Activated B cell treated with CpG ODN at 0.5 μM for 24 hours (primary cell): ENCODE measurements at regions not wholly inside any gene's neighbourhood (a gene's known extent, or its start where the extent isn't known, plus 50 kb on each side); places are given as distances from the start of the nearest gene placed in this dataset.

Experiments used
- ATAC-seq: fragments of 200-7000 bp; cut with Tn5 transposase; one replicate; pipeline ENCODE4 v1.10.0; 2021; ENCODE audit warnings: low read depth, mild to moderate bottlenecking, moderate library complexity
- CTCF ChIA-PET: fragments of 350-600 bp; sonication (Branson Sonifier 250); formaldehyde crosslinking; loops from one replicate; lab custom pipeline; 2021; ENCODE audit warnings: antibody characterized with exemption; lab: Charles Lee
- POLR2A ChIA-PET: fragments of 350-600 bp; sonication (Branson Sonifier 250); formaldehyde crosslinking; loops from one replicate; lab custom pipeline; 2021; ENCODE audit warnings: antibody characterized with exemption; lab: Charles Lee
- DNase-seq: peaks from one replicate; pipeline ENCODE4 v3.0.0; 2022
- H3K27ac Mint-ChIP-seq: one replicate; pipeline ENCODE4 v1.8.0; 2020; ENCODE audit warnings: mixed read lengths
- H3K27me3 Mint-ChIP-seq: one replicate; pipeline ENCODE4 v1.8.0; 2021; ENCODE audit warnings: mixed read lengths
- H3K36me3 Mint-ChIP-seq: one replicate; pipeline ENCODE4 v1.8.0; 2021; ENCODE audit warnings: low read depth, mixed read lengths
- H3K4me1 Mint-ChIP-seq: one replicate; pipeline ENCODE4 v1.8.0; 2021; ENCODE audit warnings: mixed read lengths
- H3K4me3 Mint-ChIP-seq: one replicate; pipeline ENCODE4 v1.8.0; 2020; ENCODE audit warnings: mild to moderate bottlenecking, mixed read lengths
- H3K9me3 Mint-ChIP-seq: one replicate; pipeline ENCODE4 v1.8.0; 2020; ENCODE audit warnings: mixed read lengths
- intact Hi-C: fragments of 100-400 bp; cut with micrococcal nuclease; formaldehyde crosslinking; loops from one replicate; pipeline ENCODE4 v1.15.1; 2024
- TF ChIP-seq, protein P1 (sequence below): fragments of 200-600 bp; IDR thresholded peaks from one replicate; pipeline ENCODE4 v1.8.0; 2022; ENCODE audit warnings: antibody characterized with exemption, mild to moderate bottlenecking

DNA sequence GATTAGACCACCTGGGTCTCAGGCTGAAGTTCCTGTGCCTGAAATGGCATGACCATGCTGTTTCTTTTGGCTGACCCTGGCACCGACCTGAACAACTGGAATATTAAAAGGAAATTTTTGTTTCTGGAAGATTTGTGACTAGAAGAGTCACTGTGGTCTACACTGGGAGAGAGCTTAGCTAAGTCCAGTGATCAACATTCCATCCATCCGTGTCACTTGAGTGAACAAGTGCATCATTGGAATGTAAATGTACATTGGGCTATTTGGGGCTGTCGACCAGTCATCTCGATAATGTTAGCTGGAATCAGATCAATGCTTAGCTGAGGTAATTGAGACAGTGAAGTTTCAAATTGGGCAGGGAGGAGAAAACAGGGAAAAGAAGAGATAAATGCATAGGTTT is 95.4 kb upstream of the CCDC85A start:
- no peak overlapping the region for H3K4me3 Mint-ChIP-seq
- intact Hi-C loops = no loop called here
- no peaks in the 10 kb centered on the region for H3K4me1 Mint-ChIP-seq
- no peaks in the 10 kb centered on the region for H3K36me3 Mint-ChIP-seq
- H3K27ac Mint-ChIP-seq = no peak overlapping the region
- no peak for ATAC-seq
- ChIA-PET CTCF (no interaction called here), POLR2A (no interaction called here)
- TF ChIP-seq, protein P1, sequence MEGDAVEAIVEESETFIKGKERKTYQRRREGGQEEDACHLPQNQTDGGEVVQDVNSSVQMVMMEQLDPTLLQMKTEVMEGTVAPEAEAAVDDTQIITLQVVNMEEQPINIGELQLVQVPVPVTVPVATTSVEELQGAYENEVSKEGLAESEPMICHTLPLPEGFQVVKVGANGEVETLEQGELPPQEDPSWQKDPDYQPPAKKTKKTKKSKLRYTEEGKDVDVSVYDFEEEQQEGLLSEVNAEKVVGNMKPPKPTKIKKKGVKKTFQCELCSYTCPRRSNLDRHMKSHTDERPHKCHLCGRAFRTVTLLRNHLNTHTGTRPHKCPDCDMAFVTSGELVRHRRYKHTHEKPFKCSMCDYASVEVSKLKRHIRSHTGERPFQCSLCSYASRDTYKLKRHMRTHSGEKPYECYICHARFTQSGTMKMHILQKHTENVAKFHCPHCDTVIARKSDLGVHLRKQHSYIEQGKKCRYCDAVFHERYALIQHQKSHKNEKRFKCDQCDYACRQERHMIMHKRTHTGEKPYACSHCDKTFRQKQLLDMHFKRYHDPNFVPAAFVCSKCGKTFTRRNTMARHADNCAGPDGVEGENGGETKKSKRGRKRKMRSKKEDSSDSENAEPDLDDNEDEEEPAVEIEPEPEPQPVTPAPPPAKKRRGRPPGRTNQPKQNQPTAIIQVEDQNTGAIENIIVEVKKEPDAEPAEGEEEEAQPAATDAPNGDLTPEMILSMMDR = no peak
- H3K9me3 Mint-ChIP-seq = no peaks in the 10 kb centered on the region
- H3K27me3 Mint-ChIP-seq = no peaks in the 10 kb centered on the region
- no peak for DNase-seq

DNA sequence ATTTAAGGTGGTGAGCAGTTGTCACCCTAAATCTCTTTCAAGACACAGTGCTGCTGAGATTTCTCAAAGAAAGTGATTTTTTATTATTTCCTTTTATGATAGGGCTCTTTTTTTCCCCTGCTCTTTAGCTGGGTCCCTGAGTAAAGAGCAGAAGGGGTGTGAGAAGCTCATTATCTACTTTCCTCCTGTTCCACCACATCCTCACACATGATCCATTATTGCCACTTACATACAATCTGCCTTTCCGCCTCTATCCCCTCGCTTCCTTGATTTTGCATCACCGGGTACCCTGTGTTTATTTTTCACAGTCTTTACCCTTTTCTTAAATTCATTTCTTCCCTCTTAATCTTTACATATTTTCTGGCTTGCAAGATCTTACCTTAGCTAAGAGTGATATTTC is 93.9 kb upstream of the CCDC85A start:
- TF ChIP-seq, protein P1 = no peak
- Mint-ChIP-seq H3K36me3 (no peaks in the 10 kb centered on the region), H3K27ac (no peak overlapping the region), H3K9me3 (no peaks in the 10 kb centered on the region), H3K27me3 (no peaks in the 10 kb centered on the region), H3K4me3 (no peak overlapping the region), H3K4me1 (no peaks in the 10 kb centered on the region)
- CTCF ChIA-PET = no interaction called here
- ATAC-seq (no peak), DNase-seq (no peak)
- POLR2A ChIA-PET = no interaction called here
- intact Hi-C loops = no loop called here

DNA sequence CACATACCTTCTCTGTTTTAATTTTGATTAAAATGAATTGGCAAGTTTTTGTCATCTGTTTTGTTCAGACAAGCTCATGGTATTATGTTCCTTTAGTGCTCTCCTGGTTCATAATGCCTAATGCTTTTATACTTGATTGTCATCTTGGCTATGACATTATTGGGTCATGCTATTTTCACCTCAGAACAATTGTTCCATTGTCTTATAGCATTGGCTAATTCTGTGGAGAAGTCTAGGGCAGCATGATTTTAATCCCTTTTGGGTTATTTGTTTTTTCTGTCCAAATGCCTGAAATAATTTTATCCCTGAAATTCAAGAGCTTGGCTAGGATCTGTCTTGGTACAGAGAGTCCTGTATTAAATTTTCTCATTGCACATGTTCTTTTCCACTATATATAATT is 83.8 kb upstream of the CCDC85A start:
- CTCF ChIA-PET = no interaction called here
- Mint-ChIP-seq H3K27me3 (no peaks in the 10 kb centered on the region), H3K9me3 (no peaks in the 10 kb centered on the region), H3K4me3 (no peak overlapping the region), H3K36me3 (no peaks in the 10 kb centered on the region), H3K4me1 (no peaks in the 10 kb centered on the region), H3K27ac (no peak overlapping the region)
- intact Hi-C loops = no loop called here
- ATAC-seq = no peak
- POLR2A ChIA-PET = no interaction called here
- no peak for DNase-seq
- TF ChIP-seq, protein P1 = no peak

DNA sequence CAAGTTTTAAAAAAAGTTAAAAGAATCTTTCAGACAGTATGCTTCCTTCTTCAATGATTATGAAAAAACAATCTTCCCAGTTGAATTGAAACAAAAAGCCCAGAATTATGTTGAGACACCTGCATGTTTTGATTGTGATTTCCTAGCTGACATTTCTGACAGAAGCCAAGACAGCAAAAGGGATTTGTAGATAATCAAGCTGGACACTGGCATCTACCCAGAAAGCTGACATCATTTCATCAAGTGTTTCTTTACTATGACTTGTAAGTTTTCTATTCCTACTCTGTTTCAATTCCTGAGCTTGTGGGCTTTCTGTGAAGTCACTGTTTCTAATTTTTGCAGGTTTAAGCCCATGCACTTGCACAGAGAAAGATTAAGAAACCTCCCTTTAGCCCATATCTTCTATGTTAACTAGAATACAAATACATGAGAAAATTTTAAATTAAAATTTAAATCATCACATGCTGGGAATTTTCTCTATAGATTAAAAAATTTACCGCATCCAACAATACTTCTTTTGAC is 82.9 kb upstream of the CCDC85A start:
- ATAC-seq (no peak), DNase-seq (no peak)
- no peak overlapping the region for H3K4me3 Mint-ChIP-seq
- TF ChIP-seq, protein P1 = no peak
- ChIA-PET POLR2A (no interaction called here), CTCF (no interaction called here)
- H3K27ac Mint-ChIP-seq = no peak overlapping the region
- no peaks in the 10 kb centered on the region for H3K27me3 Mint-ChIP-seq
- H3K4me1 Mint-ChIP-seq = no peaks in the 10 kb centered on the region
- no peaks in the 10 kb centered on the region for H3K9me3 Mint-ChIP-seq
- H3K36me3 Mint-ChIP-seq = no peaks in the 10 kb centered on the region
- intact Hi-C loops = no loop called here

DNA sequence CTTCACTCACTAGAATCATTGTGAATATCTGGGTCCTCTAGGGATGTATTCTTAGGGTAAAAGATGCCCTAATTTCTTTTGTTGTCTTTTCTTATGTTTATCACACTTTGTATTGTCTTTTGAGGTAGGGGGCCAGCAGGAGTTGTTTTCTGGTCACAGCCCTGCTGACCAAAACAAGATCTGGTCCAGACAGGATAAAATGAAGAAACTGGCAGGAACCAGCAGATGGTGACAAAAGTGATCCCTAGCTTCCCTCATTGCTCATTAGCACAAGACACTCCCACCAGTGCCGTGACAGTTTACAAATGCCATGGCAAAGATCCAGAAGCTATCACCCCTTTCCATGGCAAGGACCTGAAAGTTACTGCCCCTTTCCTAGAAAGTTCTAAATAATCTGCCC is 81.7 kb upstream of the CCDC85A start:
- TF ChIP-seq, protein P1 = no peak
- no peak for DNase-seq
- Mint-ChIP-seq H3K9me3 (no peaks in the 10 kb centered on the region), H3K27me3 (no peaks in the 10 kb centered on the region), H3K4me3 (no peak overlapping the region), H3K4me1 (no peaks in the 10 kb centered on the region), H3K27ac (no peak overlapping the region), H3K36me3 (no peaks in the 10 kb centered on the region)
- POLR2A ChIA-PET = no interaction called here
- ATAC-seq = no peak
- CTCF ChIA-PET = no interaction called here
- intact Hi-C loops = no loop called here
